ENCODE measurements at regions not wholly inside any gene's neighbourhood (a gene's known extent, or its start where the extent isn't known, plus 50 kb on each side); places are given as distances from the start of the nearest gene placed in this dataset.

GRCh38 chr6:40180271-40180670, 246.0 kb upstream of the MOCS1 start:
- Histone ChIP-seq H3K27me3 (ENCODE audit: control insufficient read depth in 2 of 2, insufficient read depth in 2 of 2, low read length in 2 of 2) (no peaks in the 10 kb centered on the region), H3K4me3 (ENCODE audit: low read length) (no peak overlapping the region), H3K36me3 (ENCODE audit: control insufficient read depth in 2 of 3, insufficient read depth in 3 of 3, low read length in 3 of 3) (no peaks in the 10 kb centered on the region), H3K27ac (ENCODE audit: low read depth, low read length) (no peak overlapping the region), H3K4me1 (ENCODE audit: control insufficient read depth in 2 of 2, insufficient read depth in 2 of 2, low read length in 2 of 2) (no peaks in the 10 kb centered on the region), H3K9me3 (ENCODE audit: control insufficient read depth in 2 of 3, low read length in 3 of 3) (peaks cover 0 to 10% (median 0%) of the 10 kb centered on the region in 3 experiments)
- Mint-ChIP-seq H3K27me3 (peaks cover 4 to 43% (median 24%) of the 10 kb centered on the region in 5 donors), H3K36me3 (peaks cover 0 to 13% (median 0%) of the 10 kb centered on the region in 5 donors), H3K27ac (no peak overlapping the region), H3K4me1 (peaks cover 0 to 2% (median 0%) of the 10 kb centered on the region in 7 donors), H3K4me3 (no peak overlapping the region), H3K9me3 (peaks cover 13 to 32% (median 20%) of the 10 kb centered on the region in 11 donors)
- DNase-seq (no peak), ATAC-seq (no peak)
- POLR2A ChIA-PET: no interaction called here
- intact Hi-C loops (cut with micrococcal nuclease): no loop called here
- CTCF ChIA-PET: no interaction called here

- Mint-ChIP-seq H3K36me3 (peaks cover 0 to 13% (median 0%) of the 10 kb centered on the region in 5 donors), H3K4me1 (peaks cover 0 to 2% (median 0%) of the 10 kb centered on the region in 7 donors), H3K27ac (no peak overlapping the region), H3K4me3 (no peak overlapping the region), H3K27me3 (peaks cover 4 to 43% (median 25%) of the 10 kb centered on the region in 5 donors), H3K9me3 (peaks cover 10 to 24% (median 18%) of the 10 kb centered on the region in 11 donors)
- Histone ChIP-seq H3K27ac (ENCODE audit: low read depth, low read length) (no peak overlapping the region), H3K9me3 (ENCODE audit: control insufficient read depth in 2 of 3, low read length in 3 of 3) (peaks cover 0 to 8% (median 0%) of the 10 kb centered on the region in 3 experiments), H3K27me3 (ENCODE audit: control insufficient read depth in 2 of 2, insufficient read depth in 2 of 2, low read length in 2 of 2) (no peaks in the 10 kb centered on the region), H3K4me3 (ENCODE audit: low read length) (no peak overlapping the region), H3K4me1 (ENCODE audit: control insufficient read depth in 2 of 2, insufficient read depth in 2 of 2, low read length in 2 of 2) (no peaks in the 10 kb centered on the region), H3K36me3 (ENCODE audit: control insufficient read depth in 2 of 3, insufficient read depth in 3 of 3, low read length in 3 of 3) (no peaks in the 10 kb centered on the region)
- DNase-seq: no peak
- ChIA-PET CTCF (no interaction called here), POLR2A (no interaction called here)
- intact Hi-C loops (cut with micrococcal nuclease): no loop called here
- ATAC-seq: no peak
These were observed 245.2 kb upstream of the MOCS1 start for GRCh38 chr6:40179496-40179895.

- H3K36me3 ChIP-seq (ENCODE audit: control insufficient read depth in 2 of 3, insufficient read depth in 3 of 3, low read length in 3 of 3): no peaks in the 10 kb centered on the region
- CTCF ChIA-PET: no interaction called here
- ATAC-seq (no peak), DNase-seq (no peak)
- Mint-ChIP-seq H3K4me3 (no peak overlapping the region), H3K36me3 (no peaks in the 10 kb centered on the region), H3K27me3 (peaks cover 4 to 43% (median 26%) of the 10 kb centered on the region in 5 donors), H3K9me3 (peaks cover 0 to 6% (median 4%) of the 10 kb centered on the region in 11 donors), H3K4me1 (peaks cover 0 to 2% (median 0%) of the 10 kb centered on the region in 7 donors), H3K27ac (no peak overlapping the region)
- intact Hi-C loops (cut with micrococcal nuclease): no loop called here
- H3K4me1 ChIP-seq (ENCODE audit: control insufficient read depth in 2 of 2, insufficient read depth in 2 of 2, low read length in 2 of 2): no peaks in the 10 kb centered on the region
- POLR2A ChIA-PET: no interaction called here
- H3K27me3 ChIP-seq (ENCODE audit: control insufficient read depth in 2 of 2, insufficient read depth in 2 of 2, low read length in 2 of 2): no peaks in the 10 kb centered on the region
- H3K27ac ChIP-seq (ENCODE audit: low read depth, low read length): no peak overlapping the region
- no peak overlapping the region for H3K4me3 ChIP-seq (ENCODE audit: low read length)
- no peaks in the 10 kb centered on the region for H3K9me3 ChIP-seq (ENCODE audit: control insufficient read depth in 2 of 3, low read length in 3 of 3)
These were observed 243.3 kb upstream of the MOCS1 start for GRCh38 chr6:40177598-40177997.

GRCh38 chr6:40176152-40176551, 241.9 kb upstream of the MOCS1 start:
- intact Hi-C loops (cut with micrococcal nuclease): no loop called here
- no peak for ATAC-seq
- H3K9me3 ChIP-seq (ENCODE audit: control insufficient read depth in 2 of 3, low read length in 3 of 3): no peaks in the 10 kb centered on the region
- H3K4me3 ChIP-seq (ENCODE audit: low read length): no peak overlapping the region
- no peaks in the 10 kb centered on the region for H3K36me3 Mint-ChIP-seq
- no peak overlapping the region for H3K27ac ChIP-seq (ENCODE audit: low read depth, low read length)
- H3K36me3 ChIP-seq (ENCODE audit: control insufficient read depth in 2 of 3, insufficient read depth in 3 of 3, low read length in 3 of 3): no peaks in the 10 kb centered on the region
- ChIA-PET CTCF (no interaction called here), POLR2A (no interaction called here)
- H3K27ac Mint-ChIP-seq: no peak overlapping the region
- no peak for DNase-seq
- peaks cover 6 to 44% (median 23%) of the 10 kb centered on the region in 5 donors for H3K27me3 Mint-ChIP-seq
- H3K4me1 Mint-ChIP-seq: peaks cover 0 to 2% (median 0%) of the 10 kb centered on the region in 7 donors
- peaks cover 0 to 3% (median 0%) of the 10 kb centered on the region in 11 donors for H3K9me3 Mint-ChIP-seq
- no peaks in the 10 kb centered on the region for H3K27me3 ChIP-seq (ENCODE audit: control insufficient read depth in 2 of 2, insufficient read depth in 2 of 2, low read length in 2 of 2)
- H3K4me3 Mint-ChIP-seq: no peak overlapping the region
- H3K4me1 ChIP-seq (ENCODE audit: control insufficient read depth in 2 of 2, insufficient read depth in 2 of 2, low read length in 2 of 2): no peaks in the 10 kb centered on the region

- ChIA-PET CTCF (no interaction called here), POLR2A (no interaction called here)
- intact Hi-C loops (cut with micrococcal nuclease): no loop called here
- Mint-ChIP-seq H3K4me1 (peaks cover 0 to 1% (median 0%) of the 10 kb centered on the region in 7 donors), H3K27ac (no peak overlapping the region), H3K27me3 (peaks cover 4 to 38% (median 33%) of the 10 kb centered on the region in 5 donors), H3K36me3 (no peaks in the 10 kb centered on the region), H3K4me3 (no peak overlapping the region), H3K9me3 (peaks cover 0 to 3% (median 0%) of the 10 kb centered on the region in 11 donors)
- no peaks in the 10 kb centered on the region for H3K9me3 ChIP-seq (ENCODE audit: control insufficient read depth in 2 of 3, low read length in 3 of 3)
- no peak overlapping the region for H3K4me3 ChIP-seq (ENCODE audit: low read length)
- H3K27me3 ChIP-seq (ENCODE audit: control insufficient read depth in 2 of 2, insufficient read depth in 2 of 2, low read length in 2 of 2): no peaks in the 10 kb centered on the region
- ATAC-seq (no peak), DNase-seq (no peak)
- no peaks in the 10 kb centered on the region for H3K36me3 ChIP-seq (ENCODE audit: control insufficient read depth in 2 of 3, insufficient read depth in 3 of 3, low read length in 3 of 3)
- H3K27ac ChIP-seq (ENCODE audit: low read depth, low read length): no peak overlapping the region
- no peaks in the 10 kb centered on the region for H3K4me1 ChIP-seq (ENCODE audit: control insufficient read depth in 2 of 2, insufficient read depth in 2 of 2, low read length in 2 of 2)
These were observed 238.0 kb upstream of the MOCS1 start for GRCh38 chr6:40172272-40172671.

- CTCF ChIA-PET: no interaction called here
- Histone ChIP-seq H3K27me3 (ENCODE audit: control insufficient read depth in 2 of 2, insufficient read depth in 2 of 2, low read length in 2 of 2) (no peaks in the 10 kb centered on the region), H3K27ac (ENCODE audit: low read depth, low read length) (no peak overlapping the region), H3K4me3 (ENCODE audit: low read length) (no peak overlapping the region), H3K9me3 (ENCODE audit: control insufficient read depth in 2 of 3, low read length in 3 of 3) (no peaks in the 10 kb centered on the region), H3K36me3 (ENCODE audit: control insufficient read depth in 2 of 3, insufficient read depth in 3 of 3, low read length in 3 of 3) (no peaks in the 10 kb centered on the region), H3K4me1 (ENCODE audit: control insufficient read depth in 2 of 2, insufficient read depth in 2 of 2, low read length in 2 of 2) (no peaks in the 10 kb centered on the region)
- H3K27me3 Mint-ChIP-seq: peaks cover 2 to 30% (median 24%) of the 10 kb centered on the region in 5 donors
- POLR2A ChIA-PET: no interaction called here
- H3K36me3 Mint-ChIP-seq: no peaks in the 10 kb centered on the region
- H3K4me3 Mint-ChIP-seq: no peak overlapping the region
- ATAC-seq (no peak), DNase-seq (no peak)
- no peaks in the 10 kb centered on the region for H3K9me3 Mint-ChIP-seq
- H3K27ac Mint-ChIP-seq: no peak overlapping the region
- intact Hi-C loops (cut with micrococcal nuclease): loop anchor here in 1 of 2 donors (1.0 kb wide), 1 partner anchor 30 kb away; no protein-coding TSS in a partner anchor
- H3K4me1 Mint-ChIP-seq: no peaks in the 10 kb centered on the region
These were observed 237.1 kb upstream of the MOCS1 start for GRCh38 chr6:40171343-40171742.

GRCh38 chr6:40170856-40171255, 236.6 kb upstream of the MOCS1 start:
- Histone ChIP-seq H3K4me3 (ENCODE audit: low read length) (no peak overlapping the region), H3K27me3 (ENCODE audit: control insufficient read depth in 2 of 2, insufficient read depth in 2 of 2, low read length in 2 of 2) (no peaks in the 10 kb centered on the region), H3K27ac (ENCODE audit: low read depth, low read length) (no peak overlapping the region), H3K9me3 (ENCODE audit: control insufficient read depth in 2 of 3, low read length in 3 of 3) (no peaks in the 10 kb centered on the region), H3K36me3 (ENCODE audit: control insufficient read depth in 2 of 3, insufficient read depth in 3 of 3, low read length in 3 of 3) (no peaks in the 10 kb centered on the region), H3K4me1 (ENCODE audit: control insufficient read depth in 2 of 2, insufficient read depth in 2 of 2, low read length in 2 of 2) (no peaks in the 10 kb centered on the region)
- peaks cover 2 to 34% (median 21%) of the 10 kb centered on the region in 5 donors for H3K27me3 Mint-ChIP-seq
- ChIA-PET POLR2A (no interaction called here), CTCF (no interaction called here)
- no peaks in the 10 kb centered on the region for H3K9me3 Mint-ChIP-seq
- intact Hi-C loops (cut with micrococcal nuclease): loop anchor here in 1 of 2 donors (1.0 kb wide), 1 partner anchor 30 kb away; no protein-coding TSS in a partner anchor
- DNase-seq (no peak), ATAC-seq (no peak)
- H3K4me3 Mint-ChIP-seq: no peak overlapping the region
- no peak overlapping the region for H3K27ac Mint-ChIP-seq
- no peaks in the 10 kb centered on the region for H3K4me1 Mint-ChIP-seq
- no peaks in the 10 kb centered on the region for H3K36me3 Mint-ChIP-seq
